Effector memory CD8-positive, alpha-beta T cell (primary cell): ENCODE measurements at regions not wholly inside any gene's neighbourhood (a gene's known extent, or its start where the extent isn't known, plus 50 kb on each side); places are given as distances from the start of the nearest gene placed in this dataset.

ENCODE experiments used
- ATAC-seq: fragments of 150-1000 bp; cut with Tn5 transposase; replicated peaks from 2 replicates; pipeline ENCODE4 v1.10.0; 2021; ENCODE audit warnings: mild to moderate bottlenecking, moderate library complexity
- DNase-seq, 3 experiments: peaks; one replicate each; pipeline ENCODE4 v3.0.0; 2021
- H3K27ac Mint-ChIP-seq, 2 donors: one replicate each; pipeline ENCODE4 v1.8.0; 2022; ENCODE audit warnings: mild to moderate bottlenecking in 2 of 2, mixed read lengths in 2 of 2, moderate library complexity in 2 of 2
- H3K27me3 Mint-ChIP-seq, 2 donors: one replicate each; pipeline ENCODE4 v1.8.0; 2022; ENCODE audit warnings: mixed read lengths in 2 of 2
- H3K36me3 Mint-ChIP-seq: one replicate; pipeline ENCODE4 v1.8.0; 2022; ENCODE audit warnings: mild to moderate bottlenecking, moderate library complexity, mixed read lengths; ENCODE audit not compliant: insufficient read depth
- H3K4me1 Mint-ChIP-seq, 2 donors: one replicate each; pipeline ENCODE4 v1.8.0; 2022; ENCODE audit warnings: low read depth in 2 of 2, mixed read lengths in 2 of 2
- H3K4me3 Mint-ChIP-seq, 2 donors: one replicate each; pipeline ENCODE4 v1.8.0; 2022; ENCODE audit warnings: mild to moderate bottlenecking in 2 of 2, mixed read lengths in 2 of 2, moderate library complexity in 2 of 2
- H3K9me3 Mint-ChIP-seq, 2 donors: one replicate each; pipeline ENCODE4 v1.8.0; 2022; ENCODE audit warnings: mixed read lengths in 2 of 2

GRCh38 chr2:45289997-45290709 lies 280.9 kb upstream of the SIX2 start:
- DNase-seq (no peak), ATAC-seq (no peak)
- no peaks in the 10 kb centered on the region for H3K36me3 Mint-ChIP-seq
- no peak overlapping the region for H3K27ac Mint-ChIP-seq
- peaks cover 60 to 95% of the 10 kb centered on the region in 2 donors for H3K27me3 Mint-ChIP-seq
- no peaks in the 10 kb centered on the region for H3K9me3 Mint-ChIP-seq
- H3K4me3 Mint-ChIP-seq = no peak overlapping the region
- H3K4me1 Mint-ChIP-seq = no peaks in the 10 kb centered on the region

GRCh38 chr2:45288532-45289417 lies 279.5 kb upstream of the SIX2 start:
- no peak for DNase-seq
- H3K4me1 Mint-ChIP-seq = no peaks in the 10 kb centered on the region
- no peaks in the 10 kb centered on the region for H3K36me3 Mint-ChIP-seq
- no peak overlapping the region for H3K4me3 Mint-ChIP-seq
- H3K27me3 Mint-ChIP-seq = peaks cover 48 to 81% of the 10 kb centered on the region in 2 donors
- H3K27ac Mint-ChIP-seq = no peak overlapping the region
- ATAC-seq = no peak
- no peaks in the 10 kb centered on the region for H3K9me3 Mint-ChIP-seq

- no peak for DNase-seq
Observed at GRCh38 chr2:45287045-45287444, 277.8 kb upstream of the SIX2 start.

GRCh38 chr2:45285771-45286390 lies 276.6 kb upstream of the SIX2 start:
- H3K36me3 Mint-ChIP-seq = no peaks in the 10 kb centered on the region
- no peaks in the 10 kb centered on the region for H3K4me1 Mint-ChIP-seq
- H3K27ac Mint-ChIP-seq = no peak overlapping the region
- no peak for DNase-seq
- H3K4me3 Mint-ChIP-seq = no peak overlapping the region
- no peaks in the 10 kb centered on the region for H3K9me3 Mint-ChIP-seq
- ATAC-seq = no peak
- H3K27me3 Mint-ChIP-seq = peaks cover 43 to 80% of the 10 kb centered on the region in 2 donors

More at GRCh38 chr2:45287045-45287444, 277.8 kb upstream of the SIX2 start:
- Mint-ChIP-seq H3K9me3 (no peaks in the 10 kb centered on the region), H3K4me1 (no peaks in the 10 kb centered on the region), H3K27ac (no peak overlapping the region), H3K27me3 (peaks cover 44 to 80% of the 10 kb centered on the region in 2 donors), H3K36me3 (no peaks in the 10 kb centered on the region), H3K4me3 (no peak overlapping the region)
- ATAC-seq = no peak

GRCh38 chr2:45285311-45285710 lies 276.1 kb upstream of the SIX2 start:
- no peaks in the 10 kb centered on the region for H3K36me3 Mint-ChIP-seq
- ATAC-seq = no peak
- no peak overlapping the region for H3K27ac Mint-ChIP-seq
- H3K4me3 Mint-ChIP-seq = no peak overlapping the region
- H3K27me3 Mint-ChIP-seq = peaks cover 43 to 80% of the 10 kb centered on the region in 2 donors
- no peak for DNase-seq
- no peaks in the 10 kb centered on the region for H3K9me3 Mint-ChIP-seq
- no peaks in the 10 kb centered on the region for H3K4me1 Mint-ChIP-seq

GRCh38 chr2:45284621-45284995 lies 275.4 kb upstream of the SIX2 start:
- ATAC-seq (no peak), DNase-seq (no peak)
- Mint-ChIP-seq H3K36me3 (no peaks in the 10 kb centered on the region), H3K4me3 (no peak overlapping the region), H3K9me3 (no peaks in the 10 kb centered on the region), H3K27ac (no peak overlapping the region), H3K4me1 (no peaks in the 10 kb centered on the region), H3K27me3 (peaks cover 43 to 80% of the 10 kb centered on the region in 2 donors)

GRCh38 chr2:45283764-45284620 lies 274.7 kb upstream of the SIX2 start:
- no peak for ATAC-seq
- Mint-ChIP-seq H3K27ac (no peak overlapping the region), H3K36me3 (no peaks in the 10 kb centered on the region), H3K4me3 (no peak overlapping the region), H3K4me1 (no peaks in the 10 kb centered on the region), H3K27me3 (peaks cover 40 to 78% of the 10 kb centered on the region in 2 donors), H3K9me3 (no peaks in the 10 kb centered on the region)
- no peak for DNase-seq

GRCh38 chr2:45282646-45283045 lies 273.4 kb upstream of the SIX2 start:
- no peak for ATAC-seq

GRCh38 chr2:45281311-45281710 lies 272.1 kb upstream of the SIX2 start:
- no peaks in the 10 kb centered on the region for H3K36me3 Mint-ChIP-seq
- H3K27me3 Mint-ChIP-seq = peaks cover 30 to 68% of the 10 kb centered on the region in 2 donors
- H3K4me3 Mint-ChIP-seq = no peak overlapping the region
- H3K9me3 Mint-ChIP-seq = no peaks in the 10 kb centered on the region
- no peak for DNase-seq
- no peaks in the 10 kb centered on the region for H3K4me1 Mint-ChIP-seq
- no peak overlapping the region for H3K27ac Mint-ChIP-seq
- no peak for ATAC-seq

More at GRCh38 chr2:45282646-45283045, 273.4 kb upstream of the SIX2 start:
- no peak for DNase-seq
- H3K27me3 Mint-ChIP-seq = peaks cover 37 to 78% of the 10 kb centered on the region in 2 donors
- H3K4me1 Mint-ChIP-seq = no peaks in the 10 kb centered on the region
- H3K9me3 Mint-ChIP-seq = no peaks in the 10 kb centered on the region
- no peak overlapping the region for H3K27ac Mint-ChIP-seq
- H3K36me3 Mint-ChIP-seq = no peaks in the 10 kb centered on the region
- no peak overlapping the region for H3K4me3 Mint-ChIP-seq

- Mint-ChIP-seq H3K27ac (no peak overlapping the region), H3K4me1 (no peaks in the 10 kb centered on the region), H3K9me3 (no peaks in the 10 kb centered on the region), H3K36me3 (no peaks in the 10 kb centered on the region), H3K27me3 (peaks cover 26 to 63% of the 10 kb centered on the region in 2 donors), H3K4me3 (no peak overlapping the region)
- DNase-seq (no peak), ATAC-seq (no peak)
Observed at GRCh38 chr2:45280794-45281193, 271.5 kb upstream of the SIX2 start.

- H3K36me3 Mint-ChIP-seq = no peaks in the 10 kb centered on the region
- ATAC-seq = no peak
- H3K9me3 Mint-ChIP-seq = no peaks in the 10 kb centered on the region
- H3K4me1 Mint-ChIP-seq = no peaks in the 10 kb centered on the region
- peaks cover 30 to 57% of the 10 kb centered on the region in 2 donors for H3K27me3 Mint-ChIP-seq
- H3K27ac Mint-ChIP-seq = no peak overlapping the region
- no peak overlapping the region for H3K4me3 Mint-ChIP-seq
- no peak for DNase-seq
Observed at GRCh38 chr2:45279356-45279755, 270.1 kb upstream of the SIX2 start.

- no peak for ATAC-seq
- peaks cover 30 to 57% of the 10 kb centered on the region in 2 donors for H3K27me3 Mint-ChIP-seq
Observed at GRCh38 chr2:45278365-45279078, 269.3 kb upstream of the SIX2 start.

More at GRCh38 chr2:45278365-45279078, 269.3 kb upstream of the SIX2 start:
- Mint-ChIP-seq H3K36me3 (no peaks in the 10 kb centered on the region), H3K27ac (no peak overlapping the region), H3K9me3 (no peaks in the 10 kb centered on the region), H3K4me3 (no peak overlapping the region), H3K4me1 (no peaks in the 10 kb centered on the region)
- no peak for DNase-seq
